SKM-1 treated with dmso at 0.1 percent for 144 hours (cell line): ENCODE measurements at regions not wholly inside any gene's neighbourhood (a gene's known extent, or its start where the extent isn't known, plus 50 kb on each side); places are given as distances from the start of the nearest gene placed in this dataset.
"Not testable (repeated sequence)": the region's sequence is repeated elsewhere in the genome, so short reads cannot be mapped to it uniquely, and the experiment has no call there.

Source experiments
- DNase-seq: peaks from one replicate; lab custom pipeline; 2025; ENCODE audit not compliant: unreplicated experiment; lab: John Stamatoyannopoulos, UW

- DNase-seq, result no peak
Observed at GRCh38 chr13:19123502-19123901, 58.1 kb downstream of the TUBA3C start.

GRCh38 chr13:19117913-19118739 is 63.5 kb downstream of the TUBA3C start:
- no peak for DNase-seq

GRCh38 chr13:19109225-19109624 is 72.4 kb downstream of the TUBA3C start:
- DNase-seq, result not testable (repeated sequence)

- no peak for DNase-seq
Observed at GRCh38 chr13:19103140-19103539, 78.5 kb downstream of the TUBA3C start.

GRCh38 chr13:19093369-19093768 is 88.3 kb downstream of the TUBA3C start:
- DNase-seq, result no peak

GRCh38 chr13:19090495-19090894 is 91.1 kb downstream of the TUBA3C start:
- DNase-seq, result no peak

GRCh38 chr13:19089315-19089714 is 92.3 kb downstream of the TUBA3C start:
- DNase-seq, result no peak

- no peak for DNase-seq
Observed at GRCh38 chr13:19088416-19088815, 93.2 kb downstream of the TUBA3C start.

GRCh38 chr13:19085876-19086275 is 95.7 kb downstream of the TUBA3C start:
- DNase-seq, result no peak

- DNase-seq, result no peak
Observed at GRCh38 chr13:19085258-19085657, 96.4 kb downstream of the TUBA3C start.

GRCh38 chr13:19083340-19083739 is 98.3 kb downstream of the TUBA3C start:
- DNase-seq, result no peak

- no peak for DNase-seq
Observed at GRCh38 chr13:19075418-19075817, 106.2 kb downstream of the TUBA3C start.

- no peak for DNase-seq
Observed at GRCh38 chr13:19074519-19074918, 107.1 kb downstream of the TUBA3C start.

GRCh38 chr13:19074106-19074505 is 107.5 kb downstream of the TUBA3C start:
- DNase-seq, result not testable (repeated sequence)

- DNase-seq, result not testable (repeated sequence)
Observed at GRCh38 chr13:19072956-19073706, 108.5 kb downstream of the TUBA3C start.

GRCh38 chr13:19072543-19072942 is 109.1 kb downstream of the TUBA3C start:
- no peak for DNase-seq

GRCh38 chr13:19071161-19071936 is 110.3 kb downstream of the TUBA3C start:
- DNase-seq, result no peak

GRCh38 chr13:19070398-19070735 is 111.3 kb downstream of the TUBA3C start:
- no peak for DNase-seq

GRCh38 chr13:19069684-19070397 is 111.8 kb downstream of the TUBA3C start:
- no peak for DNase-seq

- DNase-seq, result no peak
Observed at GRCh38 chr13:19068691-19069090, 112.9 kb downstream of the TUBA3C start.

GRCh38 chr13:19067767-19068166 is 113.9 kb downstream of the TUBA3C start:
- DNase-seq, result no peak
